SK-N-MC (cell line): ENCODE measurements at regions not wholly inside any gene's neighbourhood (a gene's known extent, or its start where the extent isn't known, plus 50 kb on each side); places are given as distances from the start of the nearest gene placed in this dataset.

Source experiments
- DNase-seq: peaks from one replicate; pipeline ENCODE4 v3.0.0-alpha.2; 2011; ENCODE audit warnings: low read depth, low spot score
- H3K27ac ChIP-seq: fragments of 200-600 bp; sonication (generic); 2 replicates; pipeline ENCODE4 v1.5.1; 2016; ENCODE audit warnings: mixed run types
- H3K36me3 ChIP-seq: fragments of 200-600 bp; sonication (generic); 2 replicates; pipeline ENCODE4 v1.6.1; 2017; ENCODE audit warnings: antibody characterized with exemption, low read length, mixed read lengths; ENCODE audit not compliant: insufficient read depth
- H3K4me3 ChIP-seq: fragments of 200-600 bp; sonication (generic); 2 replicates; pipeline ENCODE4 v1.5.1; 2016
- H3K9ac ChIP-seq: fragments of 200-600 bp; sonication (generic); 2 replicates; pipeline ENCODE4 v1.8.0; 2017; ENCODE audit warnings: mixed run types, mixed read lengths; ENCODE audit not compliant: insufficient read length
- H3K9me3 ChIP-seq: fragments of 200-600 bp; sonication (generic); 2 replicates; pipeline ENCODE4 v1.6.1; 2017; ENCODE audit warnings: low read depth, mild to moderate bottlenecking, antibody characterized with exemption, low read length, moderate library complexity, mixed read lengths
- EZH2 ChIP-seq: fragments of 200-600 bp; sonication (generic); IDR thresholded peaks from one replicate; pipeline ENCODE4 v1.6.1; 2017; ENCODE audit warnings: antibody characterized with exemption
- FOXP2 ChIP-seq: optimal IDR thresholded peaks from 2 replicates; pipeline ENCODE3; 2011; ENCODE audit warnings: mild to moderate bottlenecking, moderate library complexity; ENCODE audit not compliant: insufficient read depth; ENCODE audit errors: extremely low read length, control extremely low read depth
- POLR2AphosphoS5 ChIP-seq: IDR thresholded peaks from 2 replicates; pipeline ENCODE4 v1.6.1; 2012; ENCODE audit warnings: mild to moderate bottlenecking, low read depth, low read length, borderline replicate concordance

DNA sequence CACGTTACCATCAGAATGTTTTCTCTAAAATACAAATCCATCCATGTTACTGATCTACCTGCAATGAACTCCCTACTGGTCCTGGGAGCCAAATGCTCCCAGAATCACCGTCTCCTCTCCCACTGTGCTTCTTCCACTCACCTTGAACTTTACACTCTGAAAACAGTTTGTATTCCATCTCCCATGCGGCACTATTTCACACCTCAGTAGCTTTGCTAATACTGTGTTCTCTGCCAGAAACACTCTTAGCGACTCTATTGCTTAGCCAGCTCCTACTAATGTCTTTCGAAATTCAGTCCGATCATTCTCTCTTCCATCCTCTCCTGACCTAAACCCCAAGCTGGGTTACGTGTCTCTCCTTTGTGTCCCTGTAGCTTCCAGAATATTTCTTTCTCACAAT lies 284.4 kb upstream of the DUSP10 start:
- DNase-seq = no peak
- H3K4me3 ChIP-seq = no peak overlapping the region

DNA sequence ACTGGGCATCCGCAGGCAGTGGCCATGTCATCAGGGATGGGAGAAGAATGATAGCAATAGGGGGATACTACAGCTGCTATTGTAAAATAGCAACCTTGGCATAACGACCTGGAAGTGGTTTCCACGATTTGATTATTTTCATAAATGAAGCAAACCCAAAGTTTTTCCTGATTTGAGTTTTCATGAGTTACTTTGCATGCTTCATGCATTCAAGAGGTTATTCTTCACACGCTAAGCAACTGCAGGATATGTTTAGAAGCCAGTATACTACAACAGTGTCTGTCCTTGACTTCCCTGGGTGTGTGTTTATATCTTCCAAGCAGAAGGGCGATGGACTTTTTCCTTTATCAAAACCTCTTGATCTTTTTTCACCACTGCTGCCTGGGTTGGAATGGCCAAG lies 281.1 kb upstream of the DUSP10 start:
- Histone ChIP-seq H3K9me3 (no peaks in the 10 kb centered on the region), H3K9ac (no peak overlapping the region), H3K36me3 (no peaks in the 10 kb centered on the region), H3K4me3 (no peak overlapping the region), H3K27ac (no peak overlapping the region)
- no peak for DNase-seq
- TF ChIP-seq EZH2 = no peak
- TF ChIP-seq POLR2AphosphoS5 = no peak
- TF ChIP-seq FOXP2 = no peak

More for the DNA sequence above, 284.4 kb upstream of the DUSP10 start:
- Histone ChIP-seq H3K36me3 (no peaks in the 10 kb centered on the region), H3K9me3 (no peaks in the 10 kb centered on the region), H3K27ac (no peak overlapping the region), H3K9ac (no peak overlapping the region)
- TF ChIP-seq EZH2 (no peak), POLR2AphosphoS5 (no peak)

DNA sequence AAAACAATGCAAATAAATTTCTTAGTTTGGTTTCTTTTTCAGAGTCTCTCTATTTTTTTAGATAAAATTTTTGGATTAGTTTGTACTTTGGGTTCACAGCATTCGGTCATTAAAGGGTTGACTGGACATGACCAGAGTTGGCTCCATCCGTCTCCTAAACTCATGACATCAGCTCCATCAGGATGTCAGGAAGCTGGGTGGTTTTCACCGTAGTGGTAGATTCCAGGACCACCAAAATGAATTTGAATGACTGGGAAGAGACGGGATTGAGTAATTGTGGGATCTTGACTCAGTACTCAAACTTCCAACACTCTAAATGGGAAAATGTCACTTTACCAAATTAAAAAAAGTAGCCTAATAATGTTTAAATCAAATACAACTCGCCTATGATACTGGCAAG lies 279.2 kb upstream of the DUSP10 start:
- DNase-seq = no peak
- no peaks in the 10 kb centered on the region for H3K9me3 ChIP-seq
- TF ChIP-seq POLR2AphosphoS5 (no peak), EZH2 (no peak), FOXP2 (no peak)
- no peak overlapping the region for H3K4me3 ChIP-seq
- no peak overlapping the region for H3K9ac ChIP-seq
- no peaks in the 10 kb centered on the region for H3K36me3 ChIP-seq
- H3K27ac ChIP-seq = no peak overlapping the region

DNA sequence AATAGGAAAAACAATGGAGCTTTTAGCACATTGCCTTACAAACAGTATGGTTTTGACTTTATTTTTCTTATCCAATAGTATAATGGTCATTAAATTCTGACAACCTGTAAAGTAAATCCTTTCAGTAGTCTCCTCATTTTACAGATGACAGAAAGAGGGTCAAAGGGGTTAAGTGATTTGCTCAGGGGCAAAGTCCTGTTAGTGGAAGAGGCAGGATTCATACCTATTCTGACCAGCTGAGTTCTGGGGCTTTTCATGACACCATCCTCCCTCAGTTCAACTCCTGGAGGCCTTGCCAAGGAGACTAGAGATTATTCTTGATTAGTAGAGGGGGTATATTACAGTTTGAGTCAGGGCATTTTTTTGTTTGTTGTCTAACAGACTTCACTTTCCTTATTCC lies 278.7 kb upstream of the DUSP10 start:
- H3K9ac ChIP-seq = no peak overlapping the region
- no peak for DNase-seq
- H3K9me3 ChIP-seq = no peaks in the 10 kb centered on the region
- no peaks in the 10 kb centered on the region for H3K36me3 ChIP-seq
- H3K27ac ChIP-seq = no peak overlapping the region
- no peak overlapping the region for H3K4me3 ChIP-seq
- TF ChIP-seq FOXP2 (no peak), EZH2 (no peak), POLR2AphosphoS5 (no peak)

- no peak overlapping the region for H3K9ac ChIP-seq
- TF ChIP-seq POLR2AphosphoS5 (no peak), FOXP2 (no peak), EZH2 (no peak)
- no peak for DNase-seq
Measured at GRCh38 chr1:222019029-222019428, 277.1 kb upstream of the DUSP10 start.

GRCh38 chr1:222018041-222018440 lies 276.2 kb upstream of the DUSP10 start:
- Histone ChIP-seq H3K36me3 (no peaks in the 10 kb centered on the region), H3K27ac (no peak overlapping the region), H3K9ac (no peak overlapping the region), H3K4me3 (no peak overlapping the region), H3K9me3 (no peaks in the 10 kb centered on the region)
- DNase-seq = no peak
- TF ChIP-seq EZH2 (no peak), FOXP2 (no peak), POLR2AphosphoS5 (no peak)

More at GRCh38 chr1:222019029-222019428, 277.1 kb upstream of the DUSP10 start:
- Histone ChIP-seq H3K27ac (no peak overlapping the region), H3K36me3 (no peaks in the 10 kb centered on the region), H3K9me3 (no peaks in the 10 kb centered on the region), H3K4me3 (no peak overlapping the region)

GRCh38 chr1:222015686-222016085 lies 273.8 kb upstream of the DUSP10 start:
- no peak for DNase-seq
- Histone ChIP-seq H3K9ac (no peak overlapping the region), H3K27ac (no peak overlapping the region), H3K4me3 (no peak overlapping the region), H3K36me3 (no peaks in the 10 kb centered on the region), H3K9me3 (no peaks in the 10 kb centered on the region)
- TF ChIP-seq POLR2AphosphoS5 (no peak), FOXP2 (no peak), EZH2 (no peak)

- no peaks in the 10 kb centered on the region for H3K36me3 ChIP-seq
- no peak for DNase-seq
- no peak for TF ChIP-seq FOXP2
- TF ChIP-seq POLR2AphosphoS5 = no peak
- TF ChIP-seq EZH2 = no peak
Measured at GRCh38 chr1:222014001-222014400, 272.1 kb upstream of the DUSP10 start.

DNA sequence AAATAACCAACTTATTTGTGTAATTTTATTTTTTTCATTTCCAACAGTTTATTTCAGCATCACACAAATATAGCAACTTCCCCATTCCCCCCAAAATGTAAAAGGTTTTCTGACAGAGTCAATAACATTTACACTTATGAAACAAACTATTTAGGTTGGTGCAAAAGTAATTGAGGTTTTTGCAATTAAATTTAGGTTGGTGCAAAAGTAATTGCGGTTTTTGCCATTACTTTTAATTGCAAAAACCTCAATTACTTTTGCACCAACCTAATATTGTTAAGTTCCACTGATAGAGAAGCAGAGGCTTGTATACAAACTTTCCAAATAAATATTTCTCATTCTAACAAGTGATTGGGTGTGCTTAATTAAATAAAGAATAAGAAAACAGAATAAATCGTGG lies 270.9 kb upstream of the DUSP10 start:
- Histone ChIP-seq H3K36me3 (no peaks in the 10 kb centered on the region), H3K9me3 (no peaks in the 10 kb centered on the region), H3K4me3 (no peak overlapping the region), H3K9ac (no peak overlapping the region), H3K27ac (no peak overlapping the region)
- no peak for TF ChIP-seq EZH2
- DNase-seq = no peak

More at GRCh38 chr1:222014001-222014400, 272.1 kb upstream of the DUSP10 start:
- Histone ChIP-seq H3K9me3 (no peaks in the 10 kb centered on the region), H3K4me3 (no peak overlapping the region), H3K9ac (no peak overlapping the region), H3K27ac (no peak overlapping the region)

DNA sequence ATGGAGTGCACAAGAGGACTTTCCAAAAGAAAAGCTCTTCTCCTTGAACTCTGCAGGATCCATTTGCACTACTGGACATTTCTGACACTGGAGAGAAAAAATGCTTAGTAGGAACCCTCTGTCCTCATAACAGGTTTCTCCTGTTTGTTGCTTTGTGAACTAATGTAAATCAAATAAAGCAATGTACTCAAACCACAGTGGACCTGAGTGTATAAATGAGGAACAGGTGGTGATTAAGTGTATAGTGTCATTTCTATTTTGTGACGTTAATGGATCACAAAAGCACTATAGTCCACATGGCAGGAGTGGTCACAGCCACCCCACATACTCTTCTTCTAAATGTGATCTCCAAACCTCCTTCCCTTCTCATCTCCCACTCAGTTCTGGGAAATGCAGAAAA lies 268.4 kb upstream of the DUSP10 start:
- H3K36me3 ChIP-seq = no peaks in the 10 kb centered on the region
- H3K4me3 ChIP-seq = no peak overlapping the region
- no peak for DNase-seq
- no peak overlapping the region for H3K9ac ChIP-seq
- H3K9me3 ChIP-seq = no peaks in the 10 kb centered on the region
- TF ChIP-seq POLR2AphosphoS5 (no peak), EZH2 (no peak), FOXP2 (no peak)
- H3K27ac ChIP-seq = no peak overlapping the region
